Ammon's horn (tissue), 1 donor: ENCODE measurements at regions not wholly inside any gene's neighbourhood (a gene's known extent, or its start where the extent isn't known, plus 50 kb on each side); places are given as distances from the start of the nearest gene placed in this dataset.

Experiments used
- DNase-seq: peaks from one replicate; pipeline ENCODE4 v3.0.0-alpha.2; 2016; ENCODE audit warnings: low spot score

DNA sequence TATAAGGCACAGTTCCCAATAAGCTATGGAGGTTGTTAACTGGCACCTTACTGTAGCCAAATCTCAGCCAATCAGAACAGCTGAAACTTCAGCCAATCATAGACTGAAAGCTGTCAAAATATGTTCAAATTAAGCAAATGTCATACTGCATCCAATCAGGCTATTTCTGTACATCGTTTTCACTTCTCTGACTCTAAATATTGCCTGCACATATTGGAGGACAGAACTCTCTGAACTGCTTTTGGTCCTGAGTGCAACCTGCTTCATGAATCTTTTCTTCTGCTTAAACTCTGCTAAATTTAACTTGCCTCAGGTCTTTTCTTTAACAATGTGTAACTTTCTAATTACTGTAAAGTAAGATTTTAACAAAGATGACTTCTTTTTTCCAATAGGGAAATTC, 1198.9 kb upstream of the PCDH7 start:
- DNase-seq, result no peak

DNA sequence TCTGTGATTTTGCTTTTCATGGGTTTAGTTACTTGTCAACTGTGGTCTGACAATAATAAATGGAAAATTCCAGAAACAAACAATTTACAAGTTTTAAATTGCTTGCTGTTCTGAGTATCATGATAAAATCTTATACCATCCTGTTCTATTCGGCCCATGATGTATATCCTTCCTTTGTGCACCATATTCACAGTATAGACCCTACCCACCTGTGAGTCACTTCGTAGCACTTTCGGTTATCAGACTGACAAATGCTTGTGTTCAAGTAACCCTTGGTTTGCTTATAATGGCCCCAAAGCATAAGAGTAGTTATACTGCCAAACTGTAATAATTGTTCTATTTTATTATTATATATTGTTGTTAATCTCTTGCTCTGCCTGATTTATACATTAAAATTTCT, 1183.4 kb upstream of the PCDH7 start:
- no peak for DNase-seq

- no peak for DNase-seq
Measured at GRCh38 chr4:29538889-29539646, 1181.1 kb upstream of the PCDH7 start.

DNA sequence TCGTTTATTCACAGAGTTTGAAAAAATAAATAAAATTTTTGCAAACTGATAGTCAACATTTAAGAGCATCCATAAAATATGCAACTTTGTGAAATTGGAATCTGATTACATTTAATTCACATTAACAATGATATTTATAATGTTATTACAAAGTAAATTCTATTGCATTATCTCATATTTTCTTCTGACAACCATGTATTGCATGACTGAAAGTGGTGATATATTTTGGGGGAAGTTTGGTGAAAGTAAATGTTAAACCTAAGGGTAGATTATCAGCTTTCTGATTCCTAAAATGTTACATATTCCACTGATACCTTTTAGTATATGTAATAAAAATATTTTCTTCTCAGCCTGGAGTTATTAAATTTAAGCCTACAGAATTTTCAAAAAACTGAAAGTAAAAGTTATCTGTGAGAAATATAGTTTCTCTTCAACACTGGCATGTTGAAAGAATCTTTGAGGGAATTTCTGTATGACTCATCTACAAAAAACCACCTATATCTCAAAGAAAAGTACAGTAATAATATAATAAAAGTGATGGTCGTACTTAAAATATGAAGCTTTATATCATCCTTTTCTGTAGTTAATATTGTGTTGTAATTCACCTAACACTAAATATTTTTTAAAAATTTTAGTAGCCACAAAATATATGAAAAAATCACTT, 1179.6 kb upstream of the PCDH7 start:
- no peak for DNase-seq

DNA sequence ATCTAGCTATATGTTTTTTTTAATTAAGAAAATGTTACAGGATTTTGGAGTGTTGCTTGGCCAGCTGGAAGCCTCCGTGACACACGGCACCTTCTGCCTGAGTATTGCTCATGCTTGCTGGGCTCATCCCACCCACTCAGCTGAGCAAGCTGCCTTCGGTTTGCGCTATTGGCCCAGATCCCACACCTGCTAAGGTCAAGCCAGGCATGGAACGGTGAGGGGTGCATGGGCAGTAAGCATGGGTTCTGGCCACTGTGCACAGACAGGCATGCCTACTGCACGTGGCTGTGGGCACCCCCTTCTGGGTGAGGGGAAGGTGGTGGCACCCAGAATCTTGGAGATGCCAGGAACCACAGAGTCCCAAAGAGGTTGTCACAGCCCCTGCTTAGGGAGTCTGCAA, 1178.4 kb upstream of the PCDH7 start:
- DNase-seq, result peak; percentile 15

DNA sequence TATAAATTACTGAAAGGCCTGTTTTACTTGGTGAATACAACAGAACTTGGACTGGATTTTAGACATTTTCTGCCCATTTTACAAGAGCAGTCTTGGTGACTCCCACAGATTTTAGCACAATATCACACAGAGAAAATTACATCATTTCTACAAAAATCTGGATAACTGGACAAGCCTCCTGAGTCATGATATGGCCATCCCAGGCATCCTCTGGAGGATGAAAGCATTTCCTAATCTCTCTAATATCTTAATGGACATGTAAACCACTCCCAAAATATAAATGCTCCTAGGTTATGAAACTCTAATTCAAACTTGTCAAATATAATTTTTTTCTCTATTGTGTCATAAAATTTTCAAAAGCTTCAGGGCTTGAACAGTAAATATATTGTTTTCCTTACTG, 1170.8 kb upstream of the PCDH7 start:
- DNase-seq, result no peak

DNA sequence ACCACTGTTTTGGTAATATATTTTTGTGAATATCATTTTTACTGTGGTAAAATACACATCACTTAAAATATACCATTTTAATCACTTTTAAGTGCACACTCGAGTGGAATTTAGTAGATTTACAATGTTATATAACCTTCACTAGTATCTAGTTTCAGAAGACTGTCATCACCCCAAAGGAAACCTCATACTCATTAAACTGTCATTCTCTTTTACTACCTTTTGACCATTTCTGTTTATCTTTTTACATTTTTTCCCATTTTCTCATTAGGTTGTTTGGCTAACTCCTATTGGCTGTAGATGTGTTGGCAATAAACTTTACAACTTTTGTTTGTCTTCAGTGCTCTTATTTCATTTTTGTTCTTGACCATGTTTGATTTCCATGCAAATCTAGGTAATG, 1168.3 kb upstream of the PCDH7 start:
- DNase-seq, result no peak

DNA sequence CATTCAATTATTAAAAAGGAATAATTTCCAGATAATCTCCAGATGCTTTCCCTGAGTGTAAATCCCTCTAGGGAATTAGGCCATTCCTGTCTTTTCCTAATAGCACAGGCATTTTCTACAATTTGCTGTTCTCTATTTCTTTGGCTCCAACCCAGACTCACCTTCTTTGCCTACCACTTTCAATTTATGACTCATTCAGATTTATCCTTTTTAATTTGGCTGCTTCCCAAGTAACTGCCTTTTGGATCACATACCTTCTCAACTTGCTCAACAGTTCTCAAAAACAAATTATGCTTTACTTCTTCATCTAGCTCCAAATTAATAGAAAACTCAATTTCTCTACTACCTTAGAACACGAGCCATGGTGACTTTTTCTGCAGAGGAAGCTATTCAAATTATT, 1166.3 kb upstream of the PCDH7 start:
- DNase-seq, result no peak

DNA sequence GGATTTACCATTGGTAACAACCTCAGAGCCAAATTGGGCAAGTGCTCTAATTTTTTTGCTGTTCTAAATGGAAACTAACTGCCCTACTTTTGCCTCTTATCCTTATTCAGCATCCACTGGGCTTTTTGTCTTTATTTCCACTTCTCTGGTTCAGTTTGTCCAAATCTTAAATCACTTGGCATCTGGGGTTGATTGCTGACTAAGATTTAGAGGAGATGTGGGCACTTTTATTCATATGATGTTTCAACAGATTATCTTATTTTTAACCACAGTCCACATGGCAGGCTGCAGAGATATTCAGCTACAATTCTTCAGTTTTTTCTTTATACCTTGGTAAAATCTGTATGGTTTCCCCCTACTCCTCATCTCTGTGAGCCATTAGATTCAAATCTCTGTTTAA, 1161.4 kb upstream of the PCDH7 start:
- DNase-seq, result no peak

GRCh38 chr4:29559286-29559685, 1160.9 kb upstream of the PCDH7 start:
- no peak for DNase-seq

DNA sequence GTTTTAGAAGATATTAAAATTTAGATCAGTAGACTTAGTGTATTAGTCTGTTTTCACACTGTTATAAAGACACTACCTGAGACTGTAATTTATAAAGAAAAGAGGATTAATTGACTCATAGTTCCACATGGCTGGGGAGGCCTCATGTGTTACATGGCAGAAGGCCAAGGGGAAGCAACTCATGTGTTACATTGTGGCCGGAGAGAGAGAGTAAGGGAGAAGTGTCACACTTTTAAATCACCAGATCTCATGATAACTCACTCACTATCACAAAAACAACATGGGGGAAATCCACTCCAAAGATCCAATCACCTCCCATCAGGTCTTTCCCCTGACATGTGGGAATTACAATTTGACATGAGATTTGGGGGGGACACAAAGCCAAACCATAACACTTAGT, 1159.7 kb upstream of the PCDH7 start:
- DNase-seq, result no peak

GRCh38 chr4:29565256-29565655, 1154.9 kb upstream of the PCDH7 start:
- DNase-seq, result no peak

- no peak for DNase-seq
Measured at GRCh38 chr4:29566371-29566770, 1153.8 kb upstream of the PCDH7 start.

DNA sequence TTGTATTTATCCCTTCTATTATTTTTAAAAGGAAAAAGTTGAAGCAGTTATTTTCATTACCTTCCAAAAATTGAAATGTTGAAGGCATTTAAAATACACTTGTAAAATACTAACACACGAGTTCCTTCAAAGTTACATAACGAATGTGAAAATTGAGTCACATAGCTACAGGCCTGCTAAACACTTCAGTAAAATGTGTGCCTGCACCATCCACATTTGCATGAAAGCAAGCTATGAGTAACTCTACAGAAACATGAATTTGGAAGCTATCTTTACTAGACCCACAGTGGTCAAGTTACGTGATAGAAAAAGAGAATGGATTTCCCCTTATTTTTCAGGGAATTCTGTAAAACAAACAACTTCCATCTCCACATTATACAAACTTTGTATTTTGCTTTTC, 1148.8 kb upstream of the PCDH7 start:
- no peak for DNase-seq

DNA sequence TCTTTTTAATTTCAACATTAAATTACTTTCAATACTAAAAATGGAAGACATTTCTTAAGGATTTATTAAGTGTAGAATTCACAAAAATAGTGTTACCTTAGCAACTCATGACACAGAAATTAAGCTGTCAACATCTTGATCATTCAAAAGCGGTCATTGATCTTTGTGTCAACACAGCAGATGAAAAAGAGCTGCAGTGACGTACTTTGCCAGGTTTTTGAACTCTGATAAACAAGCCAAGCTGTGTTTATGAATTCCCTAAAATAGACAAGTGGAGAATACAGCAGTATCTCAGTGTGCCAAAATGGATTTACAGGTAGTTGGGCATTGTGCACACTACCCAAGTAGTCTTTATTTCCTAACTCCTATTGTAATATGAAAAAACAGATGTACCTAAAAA, 1141.8 kb upstream of the PCDH7 start:
- no peak for DNase-seq

GRCh38 chr4:29581457-29581856, 1138.7 kb upstream of the PCDH7 start:
- peak; percentile 37 for DNase-seq

GRCh38 chr4:29588617-29589016, 1131.6 kb upstream of the PCDH7 start:
- no peak for DNase-seq

DNA sequence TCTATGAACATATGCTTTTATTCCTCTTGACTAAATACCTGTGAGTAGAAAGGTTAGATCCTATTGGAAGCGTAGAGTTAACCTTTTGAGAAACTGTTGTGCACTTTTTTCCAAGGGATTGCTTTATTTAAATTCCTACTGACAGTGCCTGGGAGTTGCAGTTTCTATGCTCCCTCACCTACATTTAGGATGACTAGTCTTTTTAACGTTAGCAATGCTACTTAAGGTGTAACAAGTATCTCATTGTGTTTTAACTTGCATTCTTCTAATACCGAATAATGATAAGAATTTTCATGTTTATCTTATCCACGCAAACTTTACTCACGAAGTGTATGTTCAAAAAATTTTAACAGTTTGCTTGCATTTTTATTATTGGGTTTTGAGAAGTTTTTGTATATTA, 1123.9 kb upstream of the PCDH7 start:
- no peak for DNase-seq

DNA sequence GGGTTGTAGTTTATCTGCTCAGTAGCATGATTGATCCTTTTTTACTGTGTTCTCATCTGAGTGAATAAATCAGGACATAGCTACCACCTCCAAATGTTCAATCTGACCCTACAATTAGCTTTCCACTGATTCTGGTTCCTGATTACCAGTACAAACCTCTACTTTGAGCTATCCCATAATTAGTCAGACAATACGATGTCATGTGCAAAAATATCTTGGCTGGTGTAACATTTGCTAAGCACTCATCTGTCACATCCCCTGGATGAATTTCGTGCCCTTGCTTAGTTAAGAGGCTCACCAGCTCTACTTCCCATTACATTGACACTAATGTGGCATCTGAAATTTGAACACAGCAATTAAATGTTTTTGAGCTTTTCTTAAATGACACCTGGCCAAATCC, 1101.0 kb upstream of the PCDH7 start:
- no peak for DNase-seq

- no peak for DNase-seq
Measured at GRCh38 chr4:29632199-29632598, 1088.0 kb upstream of the PCDH7 start.

- no peak for DNase-seq
Measured at GRCh38 chr4:29636961-29637360, 1083.2 kb upstream of the PCDH7 start.

- no peak for DNase-seq
Measured at GRCh38 chr4:29653221-29653620, 1066.9 kb upstream of the PCDH7 start.

- DNase-seq, result no peak
Measured at GRCh38 chr4:29680644-29681043, 1039.5 kb upstream of the PCDH7 start.

DNA sequence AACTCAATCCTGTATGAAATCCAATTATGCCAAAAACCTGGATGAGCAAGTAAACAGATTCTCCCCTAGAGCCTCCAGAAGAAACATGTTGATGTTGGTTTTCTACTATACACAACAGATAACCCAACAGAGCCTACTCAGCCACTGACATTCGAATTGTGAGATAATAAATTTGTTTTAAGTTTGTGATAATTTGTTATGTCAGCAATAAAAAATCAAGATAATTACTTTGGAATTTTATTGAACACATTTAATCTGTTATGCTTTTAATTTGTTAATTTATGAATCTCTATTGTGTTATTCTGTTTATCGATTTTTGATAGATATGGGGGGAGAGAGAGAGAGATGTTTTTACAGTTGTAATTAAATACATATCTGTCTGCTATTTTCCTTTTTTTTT, 1016.1 kb upstream of the PCDH7 start:
- no peak for DNase-seq
